ENCODE measurements at regions not wholly inside any gene's neighbourhood (a gene's known extent, or its start where the extent isn't known, plus 50 kb on each side); places are given as distances from the start of the nearest gene placed in this dataset.

- TF ChIP-seq GATA2 (IDR thresholded peaks at IDR 0.05; ENCODE audit: low read depth, low read length) (no peak), GATA3 (IDR thresholded peaks at IDR 0.05; ENCODE audit: low read depth, low read length) (no peak)
Measured at GRCh38 chr1:96955307-96956012, 233.9 kb downstream of the PTBP2 start.

Measured in SH-SY5Y (cell line).